ENCODE measurements at regions not wholly inside any gene's neighbourhood (a gene's known extent, or its start where the extent isn't known, plus 50 kb on each side); places are given as distances from the start of the nearest gene placed in this dataset.
"Not testable (repeated sequence)": the region's sequence is repeated elsewhere in the genome, so short reads cannot be mapped to it uniquely, and the experiment has no call there.

DNA sequence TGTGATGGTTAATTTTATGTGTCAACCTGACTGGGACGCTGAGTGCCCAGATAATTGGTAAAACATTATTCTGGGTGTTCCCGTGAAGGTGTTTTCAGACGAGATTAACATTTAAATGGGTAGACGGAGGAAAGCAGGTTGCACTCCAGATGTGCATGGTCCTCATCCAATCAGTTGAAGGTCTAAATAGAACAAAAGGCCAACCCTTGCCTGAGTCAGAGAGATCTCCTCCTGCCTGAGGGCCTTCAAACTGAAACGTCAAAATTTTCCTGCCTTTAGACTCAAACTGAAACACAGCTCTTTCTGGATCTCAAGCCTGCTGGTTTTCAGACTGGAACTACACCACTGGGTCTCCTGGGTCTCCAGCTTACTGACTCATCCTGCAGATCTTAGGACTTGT, 73.5 kb downstream of the NPIPA8 start:
- H3K36me3 ChIP-seq; H3K4me1 ChIP-seq; H3K9me3 ChIP-seq; H3K27me3 ChIP-seq (replicated peaks in 1 of 7); H3K4me3 ChIP-seq; H3K27ac ChIP-seq; intact Hi-C loops (cut with DNase I; ENCODE audit: low total_unique reads); DNase-seq: not testable (repeated sequence)
- 60 to 89% methylated on average over 1 to 2 of the region's 5 CpGs; no CpG with 5 or more reads in 3 of the 5 donors for WGBS, 5 donors

GRCh38 chr16:18261848-18262247, 74.7 kb downstream of the NPIPA8 start:
- H3K4me1 ChIP-seq; DNase-seq; H3K27me3 ChIP-seq (replicated peaks in 1 of 7); H3K27ac ChIP-seq; H3K9me3 ChIP-seq; intact Hi-C loops (cut with DNase I; ENCODE audit: low total_unique reads); H3K36me3 ChIP-seq; H3K4me3 ChIP-seq: not testable (repeated sequence)
- 70 to 94% (median 93%) methylated on average over 2 of the region's 2 CpGs; no CpG with 5 or more reads in 1 of the 5 donors for WGBS, 5 donors

DNA sequence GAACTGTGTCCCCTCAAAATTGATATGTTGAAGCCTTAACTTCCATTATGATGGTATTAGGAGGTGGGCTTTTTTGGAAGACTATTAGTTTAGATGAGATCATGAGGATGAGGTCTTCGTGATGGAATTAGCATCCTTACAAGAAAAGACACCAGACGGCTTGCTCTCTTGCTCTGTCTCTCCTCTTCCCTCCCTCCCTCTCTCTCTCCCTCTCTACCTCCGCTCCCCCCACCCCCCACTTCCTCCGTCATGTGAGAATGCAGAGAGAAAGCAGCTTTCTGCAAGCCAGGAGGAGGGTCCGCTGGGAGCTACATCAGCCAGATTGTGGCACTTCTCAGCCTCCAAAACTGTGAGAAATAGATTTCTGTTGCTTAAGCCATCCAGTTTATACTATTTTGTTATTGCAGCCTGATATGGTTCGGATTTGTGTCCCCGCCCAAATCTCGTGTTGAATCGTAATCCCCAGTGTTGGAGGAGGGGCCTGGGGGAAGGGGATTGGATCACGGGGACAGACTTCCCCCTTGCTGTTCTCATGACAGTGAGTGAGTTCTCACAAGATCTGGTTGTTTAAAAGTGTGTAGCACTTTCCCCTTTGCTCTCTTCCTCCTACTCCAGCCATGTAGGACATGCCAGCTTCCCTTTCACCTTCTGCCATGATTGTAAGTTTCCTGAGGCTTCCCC, 76.9 kb downstream of the NPIPA8 start:
- intact Hi-C loops (cut with DNase I; ENCODE audit: low total_unique reads); H3K4me1 ChIP-seq; H3K9me3 ChIP-seq; H3K36me3 ChIP-seq; H3K4me3 ChIP-seq; DNase-seq; H3K27me3 ChIP-seq (replicated peaks in 1 of 7); H3K27ac ChIP-seq: not testable (repeated sequence)
- WGBS, 5 donors: 0 to 15% (median 3%) methylated on average over 1 to 5 of the region's 10 CpGs; no CpG with 5 or more reads in 1 of the 5 donors

DNA sequence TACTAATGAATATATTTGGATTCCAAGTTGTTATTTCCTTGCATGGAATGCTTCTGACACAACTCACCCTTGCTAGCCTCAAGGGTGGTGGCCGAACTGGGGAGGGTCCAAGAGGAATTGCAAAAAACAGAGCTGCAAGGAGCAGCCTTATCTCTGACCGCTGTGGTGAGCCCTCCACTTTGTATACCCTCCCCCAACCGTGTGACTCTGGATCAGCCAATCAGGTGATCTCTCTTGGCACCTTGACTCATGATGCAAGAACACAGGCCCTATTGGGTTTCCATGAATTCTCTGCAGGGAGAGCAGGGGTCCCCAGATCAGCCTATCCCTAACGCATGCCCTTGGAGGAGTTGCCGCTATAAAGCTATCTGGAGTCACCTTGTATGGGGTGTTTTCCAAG, 83.6 kb downstream of the NPIPA8 start:
- 100% methylated on average over 1 of the region's 5 CpGs; no CpG with 5 or more reads in 3 of the 5 donors for WGBS, 5 donors
- H3K9me3 ChIP-seq: not testable (repeated sequence)

GRCh38 chr16:18230505-18230904, 106.0 kb downstream of the NPIPA8 start:
- H3K4me1 ChIP-seq; intact Hi-C loops (cut with DNase I; ENCODE audit: low total_unique reads); H3K36me3 ChIP-seq; H3K9me3 ChIP-seq; DNase-seq; H3K4me3 ChIP-seq; H3K27ac ChIP-seq; H3K27me3 ChIP-seq (replicated peaks in 1 of 7): not testable (repeated sequence)
- 31 to 43% (median 38%) methylated on average over 4 to 7 of the region's 13 CpGs for WGBS, 5 donors

More for the DNA sequence above, 83.6 kb downstream of the NPIPA8 start:
- H3K4me3 ChIP-seq; intact Hi-C loops (cut with DNase I; ENCODE audit: low total_unique reads); DNase-seq; H3K27ac ChIP-seq; H3K36me3 ChIP-seq; H3K4me1 ChIP-seq; H3K27me3 ChIP-seq (replicated peaks in 1 of 7): not testable (repeated sequence)

- DNase-seq; H3K27ac ChIP-seq; H3K27me3 ChIP-seq (replicated peaks in 1 of 7); intact Hi-C loops (cut with DNase I; ENCODE audit: low total_unique reads); H3K36me3 ChIP-seq; H3K9me3 ChIP-seq; H3K4me3 ChIP-seq; H3K4me1 ChIP-seq: not testable (repeated sequence)
- 49 to 68% (median 62%) methylated on average over 9 to 14 of the region's 24 CpGs for WGBS, 5 donors
These were observed 114.2 kb downstream of the NPIPA8 start for GRCh38 chr16:18222054-18223009.

GRCh38 chr16:18217741-18218140, 118.8 kb downstream of the NPIPA8 start:
- DNase-seq; H3K27ac ChIP-seq; H3K36me3 ChIP-seq; H3K4me1 ChIP-seq; H3K9me3 ChIP-seq; intact Hi-C loops (cut with DNase I; ENCODE audit: low total_unique reads); H3K4me3 ChIP-seq; H3K27me3 ChIP-seq (replicated peaks in 1 of 7): not testable (repeated sequence)
- WGBS, 5 donors: 21 to 62% (median 41%) methylated on average over 4 to 7 of the region's 9 CpGs; no CpG with 5 or more reads in 2 of the 5 donors

GRCh38 chr16:18216814-18217213, 119.7 kb downstream of the NPIPA8 start:
- WGBS, 5 donors: 24 to 50% (median 36%) methylated on average over 4 to 8 of the region's 9 CpGs
- H3K27me3 ChIP-seq (replicated peaks in 1 of 7); H3K4me1 ChIP-seq; intact Hi-C loops (cut with DNase I; ENCODE audit: low total_unique reads); H3K4me3 ChIP-seq; H3K9me3 ChIP-seq; DNase-seq; H3K36me3 ChIP-seq; H3K27ac ChIP-seq: not testable (repeated sequence)

- 58 to 71% (median 71%) methylated on average over 4 of the region's 4 CpGs for WGBS, 5 donors
- H3K9me3 ChIP-seq; H3K27ac ChIP-seq; H3K27me3 ChIP-seq (replicated peaks in 1 of 7); H3K36me3 ChIP-seq; intact Hi-C loops (cut with DNase I; ENCODE audit: low total_unique reads); H3K4me3 ChIP-seq; H3K4me1 ChIP-seq; DNase-seq: not testable (repeated sequence)
These were observed 122.7 kb downstream of the NPIPA8 start for GRCh38 chr16:18213810-18214209.

- H3K27me3 ChIP-seq (replicated peaks in 1 of 7); H3K36me3 ChIP-seq; intact Hi-C loops (cut with DNase I; ENCODE audit: low total_unique reads); H3K4me1 ChIP-seq; H3K4me3 ChIP-seq; DNase-seq; H3K27ac ChIP-seq; H3K9me3 ChIP-seq: not testable (repeated sequence)
- 70 to 95% (median 85%) methylated on average over 1 to 4 of the region's 4 CpGs for WGBS, 5 donors
These were observed 125.0 kb downstream of the NPIPA8 start for GRCh38 chr16:18211505-18211904.

DNA sequence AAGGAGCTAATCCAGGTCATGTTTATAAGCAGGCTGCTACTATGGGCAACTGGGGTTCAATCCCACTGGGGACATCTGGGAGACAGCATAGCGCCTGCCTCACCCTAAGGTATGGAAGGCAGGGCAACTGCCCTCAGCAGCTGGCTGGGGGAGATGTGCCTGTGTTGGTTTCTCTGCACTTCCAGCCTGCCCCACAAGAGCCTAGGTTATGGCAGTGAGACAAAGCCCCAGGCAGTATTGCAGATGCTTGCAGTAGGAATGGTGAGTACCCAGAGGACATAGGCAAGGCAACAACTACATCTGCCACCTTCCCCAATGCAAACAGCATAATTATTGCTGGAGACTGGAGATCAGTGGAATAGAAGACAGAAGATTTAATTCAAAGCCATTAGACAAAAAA, 131.8 kb downstream of the NPIPA8 start:
- WGBS, 5 donors: no CpG with 5 or more reads among the region's 1 CpG
- H3K27me3 ChIP-seq (replicated peaks in 1 of 7); DNase-seq; H3K36me3 ChIP-seq; H3K9me3 ChIP-seq; H3K27ac ChIP-seq; H3K4me1 ChIP-seq; intact Hi-C loops (cut with DNase I; ENCODE audit: low total_unique reads); H3K4me3 ChIP-seq: not testable (repeated sequence)
